KMS-11 (cell line): ENCODE measurements at regions not wholly inside any gene's neighbourhood (a gene's known extent, or its start where the extent isn't known, plus 50 kb on each side); places are given as distances from the start of the nearest gene placed in this dataset.

Source experiments
- H2AFZ ChIP-seq: fragments of 200-600 bp; sonication (generic); 2 replicates; pipeline ENCODE4 v1.6.1; 2016; ENCODE audit warnings: antibody characterized with exemption, mixed run types, low read depth
- H3K27ac ChIP-seq: fragments of 200-600 bp; sonication (generic); 2 replicates; pipeline ENCODE4 v1.6.1; 2016; ENCODE audit warnings: mild to moderate bottlenecking, mixed run types
- H3K27me3 ChIP-seq: fragments of 200-600 bp; sonication (generic); 2 replicates; pipeline ENCODE4 v1.6.1; 2017; ENCODE audit warnings: mild to moderate bottlenecking, low read depth, mixed run types, moderate library complexity; ENCODE audit not compliant: insufficient read depth
- H3K36me3 ChIP-seq: fragments of 200-600 bp; sonication (generic); 2 replicates; pipeline ENCODE4 v1.6.1; 2017; ENCODE audit warnings: mild to moderate bottlenecking, mixed run types; ENCODE audit not compliant: insufficient read depth
- H3K4me1 ChIP-seq: fragments of 200-600 bp; sonication (generic); 2 replicates; pipeline ENCODE4 v1.6.1; 2016; ENCODE audit warnings: mild to moderate bottlenecking, low read depth, mixed run types; ENCODE audit not compliant: poor library complexity, severe bottlenecking
- H3K4me2 ChIP-seq: fragments of 200-600 bp; sonication (generic); 2 replicates; pipeline ENCODE4 v1.7.0; 2016; ENCODE audit warnings: mild to moderate bottlenecking, mixed run types
- H3K4me3 ChIP-seq: fragments of 200-600 bp; sonication (generic); IDR thresholded peaks from 2 replicates; pipeline ENCODE4 v1.6.1; 2017; ENCODE audit warnings: low read depth, low read length, mixed read lengths; ENCODE audit not compliant: insufficient read depth
- H3K79me2 ChIP-seq: fragments of 200-600 bp; sonication (generic); 2 replicates; pipeline ENCODE4 v1.6.1; 2016; ENCODE audit warnings: low read depth, mixed run types; ENCODE audit not compliant: insufficient read depth
- H3K9ac ChIP-seq: fragments of 200-600 bp; sonication (generic); 2 replicates; pipeline ENCODE4 v1.6.1; 2016; ENCODE audit warnings: mild to moderate bottlenecking, mixed run types
- H4K20me1 ChIP-seq: fragments of 200-600 bp; sonication (generic); 2 replicates; pipeline ENCODE4 v1.6.1; 2016; ENCODE audit warnings: mild to moderate bottlenecking, mixed run types; ENCODE audit not compliant: insufficient read depth
- TF ChIP-seq, protein P1 (sequence below): fragments of 200-600 bp; sonication (generic); conservative IDR thresholded peaks from 2 replicates; pipeline ENCODE4 v1.6.1; 2017; ENCODE audit warnings: low read depth, mild to moderate bottlenecking, antibody characterized with exemption, low read length, moderate library complexity, mixed read lengths

DNA sequence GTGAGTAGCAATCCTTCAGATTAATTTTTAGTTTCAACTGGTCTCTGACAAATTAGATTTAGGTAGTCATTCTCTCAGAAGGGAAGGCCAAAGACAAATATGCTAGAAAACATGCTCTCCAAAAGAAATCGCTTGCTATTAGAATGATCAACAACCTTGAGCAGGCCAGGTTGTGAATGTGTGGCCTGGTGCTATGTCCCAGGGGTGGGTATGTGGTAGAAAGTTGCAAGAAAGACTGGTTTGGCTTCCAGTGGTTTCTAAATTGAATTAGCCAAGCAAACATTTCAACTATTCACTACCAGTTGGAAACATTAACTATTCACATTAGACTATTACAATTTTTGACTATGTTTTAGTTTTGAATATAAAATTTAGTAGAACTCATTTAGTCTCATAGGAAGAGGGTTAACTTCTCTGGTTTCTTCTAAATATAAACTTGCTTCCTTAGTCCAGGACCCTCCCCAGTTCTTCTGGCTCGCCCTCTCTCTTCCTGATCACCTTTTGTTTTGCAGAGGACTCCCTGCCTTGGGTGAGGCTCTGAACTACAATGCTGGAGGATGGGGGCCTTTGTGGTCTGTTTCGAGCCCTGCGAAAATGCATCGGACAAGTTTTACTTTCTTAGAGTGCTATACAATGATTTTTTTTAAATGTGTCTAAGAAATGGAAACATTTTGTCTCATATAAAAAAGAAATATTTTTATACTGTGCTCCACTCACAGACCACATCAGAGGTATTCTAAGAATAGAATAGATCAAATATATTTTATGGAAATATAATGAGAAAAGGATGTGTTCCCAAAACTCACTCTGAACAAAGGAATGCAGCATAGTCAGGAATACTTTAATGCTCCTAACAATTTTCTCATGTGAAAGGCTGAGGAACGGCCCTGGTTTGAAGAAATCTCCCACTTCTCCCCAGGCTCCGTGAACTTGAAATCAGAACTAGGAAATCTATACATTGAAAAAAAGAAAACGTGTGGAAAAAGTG, 375.0 kb upstream of the ZEB2 start:
- Histone ChIP-seq H3K4me3 (no peak overlapping the region), H3K9ac (no peak overlapping the region), H3K4me2 (no peak overlapping the region), H3K27me3 (no peaks in the 10 kb centered on the region), H4K20me1 (no peaks in the 10 kb centered on the region), H2AFZ (no peak overlapping the region), H3K4me1 (no peaks in the 10 kb centered on the region), H3K36me3 (no peaks in the 10 kb centered on the region), H3K27ac (no peak overlapping the region), H3K79me2 (no peaks in the 10 kb centered on the region)
- TF ChIP-seq, protein P1, sequence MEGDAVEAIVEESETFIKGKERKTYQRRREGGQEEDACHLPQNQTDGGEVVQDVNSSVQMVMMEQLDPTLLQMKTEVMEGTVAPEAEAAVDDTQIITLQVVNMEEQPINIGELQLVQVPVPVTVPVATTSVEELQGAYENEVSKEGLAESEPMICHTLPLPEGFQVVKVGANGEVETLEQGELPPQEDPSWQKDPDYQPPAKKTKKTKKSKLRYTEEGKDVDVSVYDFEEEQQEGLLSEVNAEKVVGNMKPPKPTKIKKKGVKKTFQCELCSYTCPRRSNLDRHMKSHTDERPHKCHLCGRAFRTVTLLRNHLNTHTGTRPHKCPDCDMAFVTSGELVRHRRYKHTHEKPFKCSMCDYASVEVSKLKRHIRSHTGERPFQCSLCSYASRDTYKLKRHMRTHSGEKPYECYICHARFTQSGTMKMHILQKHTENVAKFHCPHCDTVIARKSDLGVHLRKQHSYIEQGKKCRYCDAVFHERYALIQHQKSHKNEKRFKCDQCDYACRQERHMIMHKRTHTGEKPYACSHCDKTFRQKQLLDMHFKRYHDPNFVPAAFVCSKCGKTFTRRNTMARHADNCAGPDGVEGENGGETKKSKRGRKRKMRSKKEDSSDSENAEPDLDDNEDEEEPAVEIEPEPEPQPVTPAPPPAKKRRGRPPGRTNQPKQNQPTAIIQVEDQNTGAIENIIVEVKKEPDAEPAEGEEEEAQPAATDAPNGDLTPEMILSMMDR: no peak

DNA sequence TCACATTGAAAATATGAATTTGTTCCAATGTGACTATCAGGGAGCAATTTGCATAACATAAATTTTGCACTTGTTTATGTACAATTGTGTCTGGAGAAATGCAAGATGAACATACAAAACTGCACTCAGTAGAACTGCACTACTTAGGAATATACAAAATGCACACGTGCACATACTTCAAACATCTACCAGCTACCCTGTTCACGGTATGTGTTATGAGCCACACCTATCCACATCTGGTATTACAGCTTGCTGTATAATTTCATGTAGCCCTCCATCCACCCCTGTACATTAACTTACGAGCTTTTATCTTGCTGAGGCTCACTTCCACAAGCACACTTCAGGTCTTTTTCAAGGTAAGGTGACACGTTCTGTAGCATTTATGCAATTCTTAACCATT, 373.5 kb upstream of the ZEB2 start:
- no peak overlapping the region for H3K4me3 ChIP-seq
- no peaks in the 10 kb centered on the region for H3K27me3 ChIP-seq
- TF ChIP-seq, protein P1: no peak
- no peaks in the 10 kb centered on the region for H3K4me1 ChIP-seq
- H2AFZ ChIP-seq: no peak overlapping the region
- H3K27ac ChIP-seq: no peak overlapping the region
- no peaks in the 10 kb centered on the region for H4K20me1 ChIP-seq
- H3K79me2 ChIP-seq: no peaks in the 10 kb centered on the region
- H3K9ac ChIP-seq: no peak overlapping the region
- H3K4me2 ChIP-seq: no peak overlapping the region
- no peaks in the 10 kb centered on the region for H3K36me3 ChIP-seq

DNA sequence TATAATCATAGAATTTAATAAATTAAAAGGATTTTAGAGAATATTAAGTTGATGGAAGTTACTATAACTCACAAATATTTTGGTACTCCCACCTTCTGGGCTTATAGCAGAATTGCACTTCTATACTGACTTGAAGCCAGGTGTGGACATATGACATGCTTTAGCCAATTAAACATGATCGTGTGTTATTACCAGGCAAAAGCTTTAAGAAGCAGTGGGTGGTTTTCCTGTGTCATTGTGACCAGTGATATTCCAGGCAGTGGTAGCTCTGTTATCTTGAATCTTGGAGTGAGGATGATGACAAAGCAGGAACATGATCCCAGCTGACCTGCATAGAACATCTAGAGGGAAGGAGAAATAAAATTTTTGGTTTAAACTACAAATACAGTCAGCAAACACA, 370.9 kb upstream of the ZEB2 start:
- H2AFZ ChIP-seq: no peak overlapping the region
- no peaks in the 10 kb centered on the region for H3K4me1 ChIP-seq
- no peaks in the 10 kb centered on the region for H3K79me2 ChIP-seq
- no peak overlapping the region for H3K9ac ChIP-seq
- no peaks in the 10 kb centered on the region for H4K20me1 ChIP-seq
- no peak overlapping the region for H3K4me3 ChIP-seq
- TF ChIP-seq, protein P1: no peak
- no peaks in the 10 kb centered on the region for H3K27me3 ChIP-seq
- H3K4me2 ChIP-seq: no peak overlapping the region
- no peak overlapping the region for H3K27ac ChIP-seq
- H3K36me3 ChIP-seq: no peaks in the 10 kb centered on the region

DNA sequence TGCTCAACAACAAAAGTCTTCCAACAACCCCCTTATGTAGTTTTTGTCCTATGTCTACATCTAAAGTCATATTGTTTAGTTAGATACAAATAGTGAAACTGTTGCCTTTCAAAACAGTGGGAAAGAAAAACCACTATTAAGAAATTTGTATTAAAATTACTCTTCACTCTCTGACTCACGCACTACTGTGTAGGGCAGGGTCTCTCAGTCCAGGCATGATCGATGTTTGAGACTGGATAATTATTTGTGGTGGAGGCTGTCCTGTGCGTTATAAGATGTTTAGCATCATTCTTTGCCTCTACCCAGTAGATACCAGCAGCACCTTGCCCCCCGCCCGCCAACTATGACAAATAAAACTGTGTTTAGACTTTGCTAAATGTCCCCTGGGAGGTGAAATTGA, 369.4 kb upstream of the ZEB2 start:
- Histone ChIP-seq H3K36me3 (no peaks in the 10 kb centered on the region), H3K27ac (no peak overlapping the region), H3K27me3 (no peaks in the 10 kb centered on the region), H3K4me2 (no peak overlapping the region), H3K4me3 (no peak overlapping the region), H2AFZ (no peak overlapping the region), H3K79me2 (no peaks in the 10 kb centered on the region), H3K9ac (no peak overlapping the region), H4K20me1 (no peaks in the 10 kb centered on the region), H3K4me1 (no peaks in the 10 kb centered on the region)
- TF ChIP-seq, protein P1: no peak
